K562 (cell line): ENCODE measurements at regions not wholly inside any gene's neighbourhood (a gene's known extent, or its start where the extent isn't known, plus 50 kb on each side); places are given as distances from the start of the nearest gene placed in this dataset.

Experiments used
- ATAC-seq: fragments of 200-7000 bp; cut with Tn5 transposase; 3 replicates; pipeline ENCODE4 v1.9.1; 2020; ENCODE audit warnings: moderate library complexity
- BruUV-seq: library from RNA; stranded (reverse); fragments of 400-500 nt; replicated peaks from 2 replicates; lab custom pipeline; 2021; lab: Mats Ljungman, UMichigan
- CTCF ChIA-PET: fragments of 300-600 bp; formaldehyde crosslinking; extraction: SDS; loops from one replicate; lab custom pipeline; 2021; ENCODE audit warnings: low intra/inter-chr PET ratio; lab: Yijun Ruan, JAX
- POLR2A ChIA-PET: fragments of 300-600, 350-650 bp; sonication (Branson Sonifier 250); formaldehyde crosslinking; extraction: SDS; loops from one replicate; lab custom pipeline; 2021; ENCODE audit warnings: antibody characterized with exemption, inconsistent platforms; lab: Yijun Ruan, JAX
- DNase-seq, 4 experiments: peaks; one replicate each; pipeline versions ENCODE4 v3.0.0 to v3.0.0-alpha.2; 2011 to 2018; ENCODE audit warnings: low spot score in 3 of 4, mixed read lengths in 3 of 4; ENCODE audit errors: extremely low read depth in 1 of 4
- FAIRE-seq: peaks from 2 replicates; lab custom pipeline; 2011; peaks lifted over from hg19 to GRCh38; lab: Jason Lieb, UNC
- H2AFZ ChIP-seq: 2 replicates; pipeline ENCODE4 v1.6.0; 2011; ENCODE audit warnings: low read depth, low read length, control low read depth, inconsistent platforms
- H3K27ac ChIP-seq: fragments of 200-600 bp; 3 replicates; pipeline ENCODE4 v1.8.0; 2011; ENCODE audit warnings: low read depth, mild to moderate bottlenecking, control low read depth, inconsistent platforms, low read length, moderate library complexity, mixed read lengths; ENCODE audit errors: extremely low read depth
- H3K27me3 ChIP-seq, 2 experiments: fragments of 300-600 bp in 1 of 2; 2 replicates in 1 of 2; 3 replicates in 1 of 2; pipeline versions ENCODE4 v1.6.0 to v1.8.0; 2011; ENCODE audit warnings: inconsistent platforms in 2 of 2, low read length in 2 of 2, mild to moderate bottlenecking in 1 of 2, mixed read lengths in 1 of 2, moderate library complexity in 1 of 2; ENCODE audit not compliant: control insufficient read depth in 2 of 2, insufficient read depth in 2 of 2
- H3K36me3 ChIP-seq: fragments of 300-600 bp; 3 replicates; pipeline ENCODE4 v1.8.0; 2011; ENCODE audit warnings: mild to moderate bottlenecking, low read length, inconsistent platforms; ENCODE audit not compliant: control insufficient read depth, insufficient read depth
- H3K4me1 ChIP-seq, 2 experiments: fragments of 200-600 bp in 1 of 2; replicated peaks in 1 of 2; 2 replicates in 1 of 2; 3 replicates in 1 of 2; pipeline versions ENCODE4 v1.5.1 to v1.8.0; 2011; ENCODE audit warnings: inconsistent platforms in 2 of 2, low read length in 2 of 2, mild to moderate bottlenecking in 1 of 2, mixed read lengths in 1 of 2, moderate library complexity in 1 of 2; ENCODE audit not compliant: control insufficient read depth in 2 of 2, insufficient read depth in 2 of 2
- H3K4me2 ChIP-seq: 2 replicates; pipeline ENCODE4 v1.6.1; 2011; ENCODE audit warnings: low read length, control low read depth, inconsistent platforms, mixed read lengths; ENCODE audit not compliant: insufficient read depth
- H3K4me3 ChIP-seq: fragments of 200-600 bp; sonication (generic), shearing (Covaris generic); 2 replicates; pipeline ENCODE4 v1.5.1; 2016; ENCODE audit warnings: control low read depth, inconsistent platforms
- H3K79me2 ChIP-seq: fragments of 200-600 bp; 3 replicates; pipeline ENCODE4 v1.8.0; 2011; ENCODE audit warnings: low read length, inconsistent platforms; ENCODE audit not compliant: control insufficient read depth, insufficient read depth
- H3K9ac ChIP-seq, 2 experiments: 2 replicates each; pipeline versions ENCODE4 v1.6.0 to v1.6.1; 2011; ENCODE audit warnings: low read depth in 2 of 2, low read length in 2 of 2, control low read depth in 1 of 2, inconsistent platforms in 1 of 2, mild to moderate bottlenecking in 1 of 2, mixed read lengths in 1 of 2; ENCODE audit not compliant: insufficient read depth in 1 of 2
- H3K9me1 ChIP-seq: one replicate; pipeline ENCODE4 v1.6.0; 2011; ENCODE audit warnings: inconsistent platforms, mild to moderate bottlenecking, low read length, moderate library complexity; ENCODE audit not compliant: control insufficient read depth, insufficient read depth
- H3K9me3 ChIP-seq: replicated peaks from 2 replicates; pipeline ENCODE4 v1.5.1; 2011; ENCODE audit warnings: low read depth, low read length, inconsistent platforms; ENCODE audit not compliant: control insufficient read depth, insufficient read depth
- H4K20me1 ChIP-seq: replicated peaks from 2 replicates; pipeline ENCODE4 v1.6.1; 2011; ENCODE audit warnings: low read length, inconsistent platforms, mixed read lengths; ENCODE audit not compliant: control insufficient read depth, insufficient read depth
- CBX3 ChIP-seq, 2 experiments: IDR thresholded peaks; 1 replicate in 1 of 2; 2 replicates in 1 of 2; pipeline ENCODE4 v1.6.1; 2012; ENCODE audit warnings: inconsistent platforms in 2 of 2, low read length in 2 of 2, borderline replicate concordance in 1 of 2, control low read depth in 1 of 2
- EP400 ChIP-seq: fragments of 450-650 bp; IDR thresholded peaks from 2 replicates; pipeline ENCODE4 v1.6.1; 2017; ENCODE audit warnings: antibody characterized with exemption, mild to moderate bottlenecking, moderate library complexity
- HBP1 ChIP-seq: fragments of 450-650 bp; formaldehyde crosslinking; IDR thresholded peaks from 2 replicates; pipeline ENCODE4 v1.4.0; 2022; ENCODE audit warnings: missing genetic modification characterization
- HMBOX1 ChIP-seq: sonication (generic); IDR thresholded peaks from 2 replicates; pipeline ENCODE4 v1.6.1; 2016
- KAT7 ChIP-seq: sonication (generic); formaldehyde crosslinking; IDR thresholded peaks from 2 replicates; pipeline ENCODE4 v1.8.0; 2022; ENCODE audit warnings: missing genetic modification reagents, mild to moderate bottlenecking, borderline replicate concordance
- MLLT1 ChIP-seq, 2 experiments: fragments of 450-650 bp; IDR thresholded peaks; 2 replicates each; pipeline ENCODE4 v1.6.1; 2016
- SMAD4 ChIP-seq: fragments of 250-450 bp; sonication (Bioruptor Pico); conservative IDR thresholded peaks from 2 replicates; pipeline ENCODE4 v1.8.0; 2021; ENCODE audit warnings: inconsistent platforms, mild to moderate bottlenecking, moderate library complexity
- ZNF695 ChIP-seq: fragments of 450-650 bp; formaldehyde crosslinking; IDR thresholded peaks from 2 replicates; pipeline ENCODE4 v1.4.0; 2020; ENCODE audit warnings: mild to moderate bottlenecking, moderate library complexity
- WGBS: fragments of 100-300 bp; shearing (Covaris generic); methylation state at CpG from one replicate; pipeline ENCODE4 v1.1.6; 2016; ENCODE audit warnings: low coverage, mixed read lengths; ENCODE audit not compliant: insufficient coverage; ENCODE audit errors: missing lambda C conversion rate; 5-methylcytosine and 5-hydroxymethylcytosine counted together
- in situ Hi-C: fragments of 300-500 bp; cut with MboI; formaldehyde crosslinking; loops from 4 replicates; pipeline ENCODE4 v1.15.0; 2018; ENCODE audit warnings: inconsistent platforms, mixed read lengths
- intact Hi-C: fragments of 100-400 bp; cut with micrococcal nuclease; formaldehyde crosslinking; loops from 2 replicates; pipeline ENCODE4 v1.14.2; 2022

GRCh38 chr2:88815282-88815681 lies 123.8 kb downstream of the RPIA start (continued):
- TF ChIP-seq MLLT1 (IDR thresholded peaks at IDR 0.05) (no peak), HMBOX1 (no peak), KAT7 (CRISPR knock-in tag) (no peak), EP400 (no peak), SMAD4 (no peak), HBP1 (CRISPR knock-in tag) (no peak)

GRCh38 chr2:88815697-88816096 lies 124.2 kb downstream of the RPIA start:
- no peak for FAIRE-seq
- Histone ChIP-seq H3K9me1 (no peaks in the 10 kb centered on the region), H3K4me3 (no peak overlapping the region), H3K9me3 (no peaks in the 10 kb centered on the region; the same call in 1 of the 2 replicates), H3K79me2 (no peaks in the 10 kb centered on the region), H2AFZ (no peak overlapping the region), H4K20me1 (no peaks in the 10 kb centered on the region), H3K36me3 (no peaks in the 10 kb centered on the region), H3K27ac (no peak overlapping the region), H3K4me2 (no peak overlapping the region), H3K27me3 (no peaks in the 10 kb centered on the region), H3K9ac (no peak overlapping the region), H3K4me1 (no peaks in the 10 kb centered on the region)
- intact Hi-C loops (no loop called here), in situ Hi-C loops (no loop called here)
- TF ChIP-seq CBX3 (IDR thresholded peaks at IDR 0.05; ENCODE audit: borderline replicate concordance in 1 of 2, low read length in 2 of 2) = 0 out of 3 replicates have a peak, but pooled peaks of 1 of the 2 experiments have one; percentile 29
- TF ChIP-seq ZNF695 (CRISPR knock-in tag) = no peak
- WGBS = 4% methylated on average over 2 of the region's 2 CpGs
- no peak for DNase-seq
- ATAC-seq = no peak
- ChIA-PET POLR2A (no interaction called here), CTCF (no interaction called here)
- BruUV-seq = no TSS peak
